Prostate gland (tissue), 2 donors: ENCODE measurements at regions not wholly inside any gene's neighbourhood (a gene's known extent, or its start where the extent isn't known, plus 50 kb on each side); places are given as distances from the start of the nearest gene placed in this dataset.

Experiments
- POLR2A ChIP-seq: fragments of 450-650 bp; IDR thresholded peaks from one replicate; pipeline ENCODE4 v1.6.1; 2016; ENCODE audit warnings: antibody characterized with exemption, mild to moderate bottlenecking
- TF ChIP-seq, protein P1 (sequence below), 4 experiments: fragments of 200-600 bp in 2 of 4; fragments of 450-650 bp in 2 of 4; sonication (generic) in 2 of 4; IDR thresholded peaks; 1 replicate in 3 of 4; 2 replicates in 1 of 4; pipeline ENCODE4 v1.5.1; 2016 to 2019; ENCODE audit warnings: antibody characterized with exemption in 4 of 4, mild to moderate bottlenecking in 2 of 4, moderate library complexity in 2 of 4

DNA sequence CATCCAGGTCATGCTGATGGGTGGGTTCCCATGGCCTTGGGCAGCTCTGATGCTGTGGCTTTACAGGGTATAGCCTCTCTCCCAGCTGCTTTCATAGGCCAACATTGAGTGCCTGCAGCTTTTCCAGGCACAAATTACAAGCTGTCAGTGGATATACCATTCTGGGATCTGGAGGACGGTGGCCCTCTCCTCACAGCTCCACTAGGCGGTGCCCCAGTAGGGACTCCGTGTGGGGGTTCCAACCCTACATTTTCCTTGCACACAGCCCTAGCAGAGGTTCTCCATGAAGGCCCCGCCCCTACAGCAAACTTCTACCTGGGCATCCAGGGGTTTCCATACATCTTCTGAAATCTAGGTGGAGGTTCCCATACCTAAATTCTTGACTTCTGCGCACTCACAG, 602.6 kb upstream of the HS3ST5 start:
- TF ChIP-seq, protein P1, sequence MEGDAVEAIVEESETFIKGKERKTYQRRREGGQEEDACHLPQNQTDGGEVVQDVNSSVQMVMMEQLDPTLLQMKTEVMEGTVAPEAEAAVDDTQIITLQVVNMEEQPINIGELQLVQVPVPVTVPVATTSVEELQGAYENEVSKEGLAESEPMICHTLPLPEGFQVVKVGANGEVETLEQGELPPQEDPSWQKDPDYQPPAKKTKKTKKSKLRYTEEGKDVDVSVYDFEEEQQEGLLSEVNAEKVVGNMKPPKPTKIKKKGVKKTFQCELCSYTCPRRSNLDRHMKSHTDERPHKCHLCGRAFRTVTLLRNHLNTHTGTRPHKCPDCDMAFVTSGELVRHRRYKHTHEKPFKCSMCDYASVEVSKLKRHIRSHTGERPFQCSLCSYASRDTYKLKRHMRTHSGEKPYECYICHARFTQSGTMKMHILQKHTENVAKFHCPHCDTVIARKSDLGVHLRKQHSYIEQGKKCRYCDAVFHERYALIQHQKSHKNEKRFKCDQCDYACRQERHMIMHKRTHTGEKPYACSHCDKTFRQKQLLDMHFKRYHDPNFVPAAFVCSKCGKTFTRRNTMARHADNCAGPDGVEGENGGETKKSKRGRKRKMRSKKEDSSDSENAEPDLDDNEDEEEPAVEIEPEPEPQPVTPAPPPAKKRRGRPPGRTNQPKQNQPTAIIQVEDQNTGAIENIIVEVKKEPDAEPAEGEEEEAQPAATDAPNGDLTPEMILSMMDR (IDR thresholded peaks at IDR 0.05) = no peak
- no peak for TF ChIP-seq POLR2A
